ENCODE measurements at regions not wholly inside any gene's neighbourhood (a gene's known extent, or its start where the extent isn't known, plus 50 kb on each side); places are given as distances from the start of the nearest gene placed in this dataset.

DNA sequence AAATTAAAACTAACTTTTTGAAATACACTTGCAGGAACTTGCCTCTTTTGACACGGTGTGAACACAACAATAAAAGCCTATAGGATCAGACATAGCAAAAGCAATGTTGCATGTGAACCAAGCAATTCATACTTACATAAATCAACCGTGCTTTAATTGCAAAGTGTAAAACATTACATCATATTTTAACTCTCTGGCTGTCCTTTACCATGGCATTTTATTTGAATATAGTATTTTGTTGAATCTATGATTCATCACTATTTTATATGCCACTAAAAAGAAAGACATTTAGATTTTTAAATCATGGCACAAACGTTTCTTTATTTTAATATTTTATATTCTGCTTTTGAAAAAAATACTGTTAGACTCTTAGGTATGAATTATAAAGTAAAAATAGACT is 757.0 kb upstream of the KCND2 start:
- Mint-ChIP-seq H3K36me3 (ENCODE audit: low read depth, unreplicated experiment) (no peaks in the 10 kb centered on the region), H3K27me3 (ENCODE audit: unreplicated experiment) (no peaks in the 10 kb centered on the region), H3K9me3 (ENCODE audit: unreplicated experiment) (no peaks in the 10 kb centered on the region), H3K27ac (ENCODE audit: unreplicated experiment) (no peak overlapping the region), H3K4me1 (ENCODE audit: unreplicated experiment) (no peaks in the 10 kb centered on the region), H3K4me3 (ENCODE audit: unreplicated experiment) (no peak overlapping the region)
- no peak for DNase-seq (ENCODE audit: low spot score)
- TF ChIP-seq, protein P1, sequence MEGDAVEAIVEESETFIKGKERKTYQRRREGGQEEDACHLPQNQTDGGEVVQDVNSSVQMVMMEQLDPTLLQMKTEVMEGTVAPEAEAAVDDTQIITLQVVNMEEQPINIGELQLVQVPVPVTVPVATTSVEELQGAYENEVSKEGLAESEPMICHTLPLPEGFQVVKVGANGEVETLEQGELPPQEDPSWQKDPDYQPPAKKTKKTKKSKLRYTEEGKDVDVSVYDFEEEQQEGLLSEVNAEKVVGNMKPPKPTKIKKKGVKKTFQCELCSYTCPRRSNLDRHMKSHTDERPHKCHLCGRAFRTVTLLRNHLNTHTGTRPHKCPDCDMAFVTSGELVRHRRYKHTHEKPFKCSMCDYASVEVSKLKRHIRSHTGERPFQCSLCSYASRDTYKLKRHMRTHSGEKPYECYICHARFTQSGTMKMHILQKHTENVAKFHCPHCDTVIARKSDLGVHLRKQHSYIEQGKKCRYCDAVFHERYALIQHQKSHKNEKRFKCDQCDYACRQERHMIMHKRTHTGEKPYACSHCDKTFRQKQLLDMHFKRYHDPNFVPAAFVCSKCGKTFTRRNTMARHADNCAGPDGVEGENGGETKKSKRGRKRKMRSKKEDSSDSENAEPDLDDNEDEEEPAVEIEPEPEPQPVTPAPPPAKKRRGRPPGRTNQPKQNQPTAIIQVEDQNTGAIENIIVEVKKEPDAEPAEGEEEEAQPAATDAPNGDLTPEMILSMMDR (IDR thresholded peaks at IDR 0.05; ENCODE audit: unreplicated experiment): no peak

DNA sequence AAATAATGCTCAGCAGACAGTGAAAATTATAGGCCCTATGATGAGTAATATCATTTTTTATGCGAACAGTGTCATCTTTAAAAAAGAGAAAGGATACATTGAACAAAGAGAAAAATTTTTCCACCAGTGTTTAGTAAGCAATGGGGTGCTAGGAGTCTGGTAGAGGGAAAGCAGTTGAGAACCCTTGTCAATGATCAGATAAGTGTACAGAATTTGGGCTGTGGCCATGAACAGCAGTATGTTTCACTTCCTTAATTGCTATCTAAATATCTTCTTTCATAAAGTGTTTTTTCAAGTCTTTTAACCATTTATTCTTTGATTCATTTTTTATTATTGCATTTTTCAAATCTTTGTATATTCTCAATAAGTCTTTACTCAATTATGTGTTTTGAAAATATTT is 750.7 kb upstream of the KCND2 start:
- Mint-ChIP-seq H3K36me3 (ENCODE audit: low read depth, unreplicated experiment) (no peaks in the 10 kb centered on the region), H3K9me3 (ENCODE audit: unreplicated experiment) (no peaks in the 10 kb centered on the region), H3K4me3 (ENCODE audit: unreplicated experiment) (no peak overlapping the region), H3K4me1 (ENCODE audit: unreplicated experiment) (no peaks in the 10 kb centered on the region), H3K27me3 (ENCODE audit: unreplicated experiment) (no peaks in the 10 kb centered on the region), H3K27ac (ENCODE audit: unreplicated experiment) (no peak overlapping the region)
- no peak for DNase-seq (ENCODE audit: low spot score)
- TF ChIP-seq, protein P1 (IDR thresholded peaks at IDR 0.05; ENCODE audit: unreplicated experiment): no peak

DNA sequence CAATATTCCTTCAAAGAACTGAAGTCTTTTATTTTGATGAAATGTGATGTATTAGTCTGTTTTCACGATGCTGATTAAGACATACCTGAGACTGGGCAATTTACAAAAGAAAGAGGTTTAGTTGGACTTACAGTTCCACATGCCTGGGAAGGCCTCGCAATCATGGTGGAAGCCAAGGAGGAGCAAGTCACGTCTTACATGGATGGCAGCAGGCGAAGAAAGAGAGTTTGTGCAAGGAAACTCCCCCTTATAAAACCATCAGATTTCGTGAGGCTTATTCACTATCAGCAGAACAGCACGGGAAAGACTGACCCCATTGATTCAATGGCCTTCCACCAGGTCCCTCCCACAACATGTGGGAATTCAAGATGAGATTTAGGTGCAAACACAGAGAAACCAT is 750.3 kb upstream of the KCND2 start:
- Mint-ChIP-seq H3K4me3 (ENCODE audit: unreplicated experiment) (no peak overlapping the region), H3K27me3 (ENCODE audit: unreplicated experiment) (no peaks in the 10 kb centered on the region), H3K27ac (ENCODE audit: unreplicated experiment) (no peak overlapping the region), H3K9me3 (ENCODE audit: unreplicated experiment) (no peaks in the 10 kb centered on the region), H3K36me3 (ENCODE audit: low read depth, unreplicated experiment) (no peaks in the 10 kb centered on the region), H3K4me1 (ENCODE audit: unreplicated experiment) (no peaks in the 10 kb centered on the region)
- DNase-seq (ENCODE audit: low spot score): no peak
- TF ChIP-seq, protein P1 (IDR thresholded peaks at IDR 0.05; ENCODE audit: unreplicated experiment): no peak

DNA sequence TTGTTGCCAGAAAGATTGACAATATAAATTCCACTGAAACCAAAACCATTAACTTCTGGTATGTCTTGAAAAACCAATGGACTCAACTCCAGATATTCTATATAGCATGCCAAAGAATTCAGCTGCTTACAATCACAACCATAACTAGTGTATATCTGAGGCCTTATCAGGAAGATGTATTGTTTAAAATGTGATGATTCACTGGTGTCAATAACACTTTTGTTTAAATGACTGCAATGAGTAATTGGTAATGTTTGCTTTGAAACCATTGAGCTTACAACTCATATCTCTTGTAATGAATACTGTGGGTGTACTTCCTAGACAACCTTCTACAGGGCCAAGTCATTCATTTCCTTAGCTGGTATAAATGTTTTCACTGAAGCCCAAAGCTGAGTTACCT is 727.9 kb upstream of the KCND2 start:
- no peaks in the 10 kb centered on the region for H3K36me3 Mint-ChIP-seq (ENCODE audit: low read depth, unreplicated experiment)
- DNase-seq (ENCODE audit: low spot score): no peak
- H3K9me3 Mint-ChIP-seq (ENCODE audit: unreplicated experiment): no peaks in the 10 kb centered on the region
- no peaks in the 10 kb centered on the region for H3K27me3 Mint-ChIP-seq (ENCODE audit: unreplicated experiment)
- TF ChIP-seq, protein P1 (IDR thresholded peaks at IDR 0.05; ENCODE audit: unreplicated experiment): no peak
- H3K27ac Mint-ChIP-seq (ENCODE audit: unreplicated experiment): no peak overlapping the region
- H3K4me3 Mint-ChIP-seq (ENCODE audit: unreplicated experiment): no peak overlapping the region
- no peaks in the 10 kb centered on the region for H3K4me1 Mint-ChIP-seq (ENCODE audit: unreplicated experiment)

DNA sequence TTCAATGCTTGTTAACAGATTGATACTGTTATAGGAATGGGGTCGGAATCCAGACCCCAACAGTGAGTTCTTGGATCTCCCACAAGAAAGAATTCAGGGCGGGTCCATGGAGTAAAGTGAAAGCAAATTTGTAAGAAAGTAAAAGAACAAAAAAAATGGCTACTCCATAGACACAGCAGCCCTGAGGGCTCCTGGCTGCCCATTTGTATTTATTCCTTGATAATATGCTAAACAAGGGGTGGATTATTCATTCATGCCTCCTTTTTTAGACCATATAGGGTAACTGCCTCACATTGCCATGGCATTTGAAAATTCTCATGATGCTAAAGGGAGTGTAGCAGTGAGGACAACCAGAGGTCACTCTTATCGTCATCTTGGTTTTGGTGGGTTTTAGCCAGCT is 717.2 kb upstream of the KCND2 start:
- Mint-ChIP-seq H3K36me3 (ENCODE audit: low read depth, unreplicated experiment) (no peaks in the 10 kb centered on the region), H3K27ac (ENCODE audit: unreplicated experiment) (no peak overlapping the region), H3K9me3 (ENCODE audit: unreplicated experiment) (no peaks in the 10 kb centered on the region), H3K27me3 (ENCODE audit: unreplicated experiment) (no peaks in the 10 kb centered on the region), H3K4me1 (ENCODE audit: unreplicated experiment) (no peaks in the 10 kb centered on the region), H3K4me3 (ENCODE audit: unreplicated experiment) (no peak overlapping the region)
- TF ChIP-seq, protein P1 (IDR thresholded peaks at IDR 0.05; ENCODE audit: unreplicated experiment): no peak
- no peak for DNase-seq (ENCODE audit: low spot score)
